Omental fat pad (tissue), 3 donors: ENCODE measurements at regions not wholly inside any gene's neighbourhood (a gene's known extent, or its start where the extent isn't known, plus 50 kb on each side); places are given as distances from the start of the nearest gene placed in this dataset.
"Not testable (repeated sequence)": the region's sequence is repeated elsewhere in the genome, so short reads cannot be mapped to it uniquely, and the experiment has no call there.

ENCODE experiments used
- ATAC-seq: fragments of 150-250 bp; one replicate; pipeline ENCODE4 v1.9.1; 2016; ENCODE audit warnings: mild to moderate bottlenecking, moderate library complexity; ENCODE audit not compliant: low FRiP score
- DNase-seq: peaks from one replicate; pipeline ENCODE4 v3.0.0-alpha.2; 2019; ENCODE audit warnings: low spot score
- TF ChIP-seq, protein P1 (sequence below), 3 donors: fragments of 450-650 bp; IDR thresholded peaks; one replicate each; pipeline ENCODE4 v1.5.1; 2016 to 2017; ENCODE audit warnings: antibody characterized with exemption in 3 of 3, mild to moderate bottlenecking in 3 of 3, moderate library complexity in 2 of 3

DNA sequence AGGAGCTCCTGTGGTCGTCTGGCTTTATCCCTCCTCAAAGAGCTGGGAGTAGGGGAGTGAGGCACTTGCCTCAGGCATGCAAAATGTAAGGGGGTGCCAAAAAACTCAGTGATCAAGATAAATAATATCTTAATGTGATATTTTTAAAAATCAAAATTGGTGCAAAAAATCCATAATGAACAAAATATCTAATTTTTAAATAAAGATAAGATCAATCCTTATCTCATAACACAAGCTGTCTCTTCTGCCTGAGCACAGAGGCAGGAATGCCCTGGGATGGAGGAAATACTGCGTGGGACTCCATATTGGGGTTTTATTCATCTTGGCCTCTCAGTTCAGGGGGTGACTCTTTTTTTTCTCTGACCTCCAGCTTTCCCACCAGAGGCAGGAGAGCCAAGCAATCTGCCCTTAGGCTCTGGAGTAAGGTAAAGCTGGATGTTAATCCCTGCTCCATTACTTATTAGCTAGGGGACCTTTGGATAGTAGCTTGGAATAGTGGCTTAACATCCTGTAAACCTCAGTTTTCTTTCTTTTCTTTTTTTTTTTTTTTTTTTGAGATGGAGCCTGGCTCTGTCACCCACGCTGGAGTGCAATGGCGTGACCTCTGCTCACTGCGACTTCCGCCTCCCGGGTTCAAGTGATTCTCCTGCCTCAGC is 77.3 kb upstream of the NFASC start:
- TF ChIP-seq, protein P1, sequence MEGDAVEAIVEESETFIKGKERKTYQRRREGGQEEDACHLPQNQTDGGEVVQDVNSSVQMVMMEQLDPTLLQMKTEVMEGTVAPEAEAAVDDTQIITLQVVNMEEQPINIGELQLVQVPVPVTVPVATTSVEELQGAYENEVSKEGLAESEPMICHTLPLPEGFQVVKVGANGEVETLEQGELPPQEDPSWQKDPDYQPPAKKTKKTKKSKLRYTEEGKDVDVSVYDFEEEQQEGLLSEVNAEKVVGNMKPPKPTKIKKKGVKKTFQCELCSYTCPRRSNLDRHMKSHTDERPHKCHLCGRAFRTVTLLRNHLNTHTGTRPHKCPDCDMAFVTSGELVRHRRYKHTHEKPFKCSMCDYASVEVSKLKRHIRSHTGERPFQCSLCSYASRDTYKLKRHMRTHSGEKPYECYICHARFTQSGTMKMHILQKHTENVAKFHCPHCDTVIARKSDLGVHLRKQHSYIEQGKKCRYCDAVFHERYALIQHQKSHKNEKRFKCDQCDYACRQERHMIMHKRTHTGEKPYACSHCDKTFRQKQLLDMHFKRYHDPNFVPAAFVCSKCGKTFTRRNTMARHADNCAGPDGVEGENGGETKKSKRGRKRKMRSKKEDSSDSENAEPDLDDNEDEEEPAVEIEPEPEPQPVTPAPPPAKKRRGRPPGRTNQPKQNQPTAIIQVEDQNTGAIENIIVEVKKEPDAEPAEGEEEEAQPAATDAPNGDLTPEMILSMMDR (IDR thresholded peaks at IDR 0.05), result no peak
- no peak for DNase-seq
- ATAC-seq, result no peak

DNA sequence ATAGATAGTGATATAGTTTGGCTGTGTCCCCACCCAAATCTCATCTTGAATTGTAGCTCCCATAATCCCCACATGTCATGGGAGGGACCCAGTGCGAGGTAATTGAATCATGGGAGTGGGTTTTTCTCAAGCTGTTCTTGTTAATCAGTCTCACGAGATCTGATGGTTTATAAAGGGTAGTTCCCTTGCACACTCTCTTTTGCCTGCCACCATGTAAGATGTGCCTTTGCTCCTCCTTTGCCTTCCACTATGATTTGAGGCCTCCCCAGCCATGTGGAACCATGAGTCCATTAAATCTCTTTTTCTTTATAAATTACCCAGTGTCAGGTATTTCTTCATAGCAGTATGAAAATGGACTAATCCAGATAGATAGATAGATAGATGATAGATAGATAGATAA is 73.8 kb upstream of the NFASC start:
- DNase-seq, ATAC-seq: not testable (repeated sequence)

- DNase-seq (no peak), ATAC-seq (no peak)
- TF ChIP-seq, protein P1 (IDR thresholded peaks at IDR 0.05), result no peak
These were observed 73.3 kb upstream of the NFASC start for GRCh38 chr1:204797401-204797800.

DNA sequence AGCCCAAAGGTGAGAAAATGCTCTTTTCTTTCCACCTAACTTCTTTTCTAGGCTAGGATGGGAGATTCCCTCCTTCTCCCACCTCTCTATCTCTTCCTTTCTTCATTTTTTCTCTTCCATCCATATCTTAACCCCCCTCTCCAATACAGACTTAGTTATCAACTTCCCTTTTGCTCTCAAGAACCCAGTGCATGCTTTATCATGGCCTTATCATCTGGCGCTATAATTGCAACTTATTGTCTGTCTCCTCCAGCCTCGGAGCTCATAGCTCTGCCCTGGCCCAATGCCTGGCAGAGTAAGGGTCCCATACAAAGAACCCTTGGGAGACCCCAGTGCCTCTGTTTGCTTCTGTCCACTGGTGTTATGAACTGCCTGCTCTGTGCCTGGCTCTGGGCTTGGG is 71.0 kb upstream of the NFASC start:
- DNase-seq (no peak), ATAC-seq (no peak)
- TF ChIP-seq, protein P1 (IDR thresholded peaks at IDR 0.05), result no peak

- ATAC-seq (no peak), DNase-seq (no peak)
- TF ChIP-seq, protein P1 (IDR thresholded peaks at IDR 0.05), result no peak
These were observed 69.5 kb upstream of the NFASC start for GRCh38 chr1:204801211-204801610.

- TF ChIP-seq, protein P1 (IDR thresholded peaks at IDR 0.05), result no peak
- ATAC-seq (no peak), DNase-seq (no peak)
These were observed 68.1 kb upstream of the NFASC start for GRCh38 chr1:204802401-204803175.

- ATAC-seq (no peak), DNase-seq (no peak)
- TF ChIP-seq, protein P1 (IDR thresholded peaks at IDR 0.05), result no peak
These were observed 67.1 kb upstream of the NFASC start for GRCh38 chr1:204803607-204804006.
